ENCODE measurements at regions not wholly inside any gene's neighbourhood (a gene's known extent, or its start where the extent isn't known, plus 50 kb on each side); places are given as distances from the start of the nearest gene placed in this dataset.

- TF ChIP-seq CTCF (conservative IDR thresholded peaks at IDR 0.05; ENCODE audit: low read depth, low read length), result no peak
- TF ChIP-seq USF2 (IDR thresholded peaks at IDR 0.05; ENCODE audit: low read depth, low read length), result no peak
- TF ChIP-seq POLR2A (IDR thresholded peaks at IDR 0.05; ENCODE audit: low read depth, low read length), result no peak
- no peak for TF ChIP-seq FOS (IDR thresholded peaks at IDR 0.05; ENCODE audit: low read depth, low read length)
- TF ChIP-seq ELK1 (IDR thresholded peaks at IDR 0.05; ENCODE audit: borderline replicate concordance, low read depth, low read length), result no peak
- no peak for TF ChIP-seq MXI1 (IDR thresholded peaks at IDR 0.05; ENCODE audit: borderline replicate concordance, low read depth, low read length)
- TF ChIP-seq MAFK (IDR thresholded peaks at IDR 0.05; ENCODE audit: low read depth, low read length), result no peak
- no peak for TF ChIP-seq CHD1 (IDR thresholded peaks at IDR 0.05; ENCODE audit: low read depth, low read length)
- no peak for TF ChIP-seq SMC3 (IDR thresholded peaks at IDR 0.05; ENCODE audit: low read depth, low read length)
Observed at GRCh38 chr10:130463104-130463875, 327.1 kb downstream of the GLRX3 start.
